Testis (tissue), 2 donors: ENCODE measurements at regions not wholly inside any gene's neighbourhood (a gene's known extent, or its start where the extent isn't known, plus 50 kb on each side); places are given as distances from the start of the nearest gene placed in this dataset.
A peak's percentile ranks its signal among the peaks of the same experiment; 100 is the strongest.

Experiments
- POLR2A ChIP-seq: fragments of 450-650 bp; IDR thresholded peaks from one replicate; pipeline ENCODE4 v1.6.1; 2017; ENCODE audit warnings: antibody characterized with exemption, mild to moderate bottlenecking, moderate library complexity
- TF ChIP-seq, protein P1 (sequence below), 3 experiments: fragments of 450-650 bp in 2 of 3; fragments of 200-600 bp in 1 of 3; sonication (generic) in 1 of 3; IDR thresholded peaks; one replicate each; pipeline ENCODE4 v1.5.1; 2016 to 2019; ENCODE audit warnings: antibody characterized with exemption in 3 of 3, mild to moderate bottlenecking in 2 of 3, moderate library complexity in 1 of 3

GRCh38 chr2:121076885-121077549, 208.0 kb downstream of the TFCP2L1 start:
- TF ChIP-seq, protein P1, sequence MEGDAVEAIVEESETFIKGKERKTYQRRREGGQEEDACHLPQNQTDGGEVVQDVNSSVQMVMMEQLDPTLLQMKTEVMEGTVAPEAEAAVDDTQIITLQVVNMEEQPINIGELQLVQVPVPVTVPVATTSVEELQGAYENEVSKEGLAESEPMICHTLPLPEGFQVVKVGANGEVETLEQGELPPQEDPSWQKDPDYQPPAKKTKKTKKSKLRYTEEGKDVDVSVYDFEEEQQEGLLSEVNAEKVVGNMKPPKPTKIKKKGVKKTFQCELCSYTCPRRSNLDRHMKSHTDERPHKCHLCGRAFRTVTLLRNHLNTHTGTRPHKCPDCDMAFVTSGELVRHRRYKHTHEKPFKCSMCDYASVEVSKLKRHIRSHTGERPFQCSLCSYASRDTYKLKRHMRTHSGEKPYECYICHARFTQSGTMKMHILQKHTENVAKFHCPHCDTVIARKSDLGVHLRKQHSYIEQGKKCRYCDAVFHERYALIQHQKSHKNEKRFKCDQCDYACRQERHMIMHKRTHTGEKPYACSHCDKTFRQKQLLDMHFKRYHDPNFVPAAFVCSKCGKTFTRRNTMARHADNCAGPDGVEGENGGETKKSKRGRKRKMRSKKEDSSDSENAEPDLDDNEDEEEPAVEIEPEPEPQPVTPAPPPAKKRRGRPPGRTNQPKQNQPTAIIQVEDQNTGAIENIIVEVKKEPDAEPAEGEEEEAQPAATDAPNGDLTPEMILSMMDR (IDR thresholded peaks at IDR 0.05) = peak; percentile 55 to 81 (median 78)
- no peak for TF ChIP-seq POLR2A
